Hepatocyte (in vitro differentiated cells): ENCODE measurements at regions not wholly inside any gene's neighbourhood (a gene's known extent, or its start where the extent isn't known, plus 50 kb on each side); places are given as distances from the start of the nearest gene placed in this dataset.

Source experiments
- CTCF ChIP-seq: fragments of 200-600 bp; sonication (generic); IDR thresholded peaks from 2 replicates; pipeline ENCODE4 v1.5.1; 2016; ENCODE audit warnings: antibody characterized with exemption, mild to moderate bottlenecking; ENCODE audit not compliant: poor library complexity
- EZH2 ChIP-seq: fragments of 200-600 bp; sonication (generic); IDR thresholded peaks from 2 replicates; pipeline ENCODE4 v1.6.1; 2016; ENCODE audit warnings: antibody characterized with exemption, mild to moderate bottlenecking, borderline replicate concordance

GRCh38 chr2:67095121-67095520 is 302.0 kb upstream of the ETAA1 start:
- no peak for TF ChIP-seq EZH2
- no peak for TF ChIP-seq CTCF
